Nephron progenitor cell (in vitro differentiated cells): ENCODE measurements at regions not wholly inside any gene's neighbourhood (a gene's known extent, or its start where the extent isn't known, plus 50 kb on each side); places are given as distances from the start of the nearest gene placed in this dataset.
"Not testable (repeated sequence)": the region's sequence is repeated elsewhere in the genome, so short reads cannot be mapped to it uniquely, and the experiment has no call there.

Experiments used
- DNase-seq: peaks from one replicate; pipeline ENCODE4 v3.0.0; 2021
- H3K27ac Mint-ChIP-seq: 2 replicates; pipeline ENCODE4 v1.8.0; 2021; ENCODE audit warnings: mild to moderate bottlenecking, moderate library complexity, mixed read lengths
- H3K27me3 Mint-ChIP-seq: 2 replicates; pipeline ENCODE4 v1.8.0; 2021; ENCODE audit warnings: mild to moderate bottlenecking, low read depth, mixed read lengths; ENCODE audit not compliant: poor library complexity
- H3K36me3 Mint-ChIP-seq: 2 replicates; pipeline ENCODE4 v1.8.0; 2021; ENCODE audit warnings: low read depth, mixed read lengths
- H3K4me1 Mint-ChIP-seq: 2 replicates; pipeline ENCODE4 v1.8.0; 2021; ENCODE audit warnings: mixed read lengths
- H3K4me3 Mint-ChIP-seq: 2 replicates; pipeline ENCODE4 v1.8.0; 2021; ENCODE audit warnings: mild to moderate bottlenecking, moderate library complexity, mixed read lengths
- H3K9me3 Mint-ChIP-seq: 2 replicates; pipeline ENCODE4 v1.8.0; 2021; ENCODE audit warnings: mild to moderate bottlenecking, moderate library complexity, mixed read lengths
- TF ChIP-seq, protein P1 (sequence below): fragments of 200-600 bp; sonication (generic); IDR thresholded peaks from 2 replicates; pipeline ENCODE4 v1.5.0; 2021; ENCODE audit warnings: antibody characterized with exemption

GRCh38 chr10:53491774-53492173 lies 719.2 kb upstream of the MBL2 start:
- Mint-ChIP-seq H3K4me3 (no peak overlapping the region), H3K4me1 (peaks cover 17% of the 10 kb centered on the region), H3K9me3 (peaks cover 27% of the 10 kb centered on the region), H3K27me3 (no peaks in the 10 kb centered on the region), H3K27ac (no peak overlapping the region), H3K36me3 (peaks cover 7% of the 10 kb centered on the region)
- no peak for DNase-seq
- TF ChIP-seq, protein P1, sequence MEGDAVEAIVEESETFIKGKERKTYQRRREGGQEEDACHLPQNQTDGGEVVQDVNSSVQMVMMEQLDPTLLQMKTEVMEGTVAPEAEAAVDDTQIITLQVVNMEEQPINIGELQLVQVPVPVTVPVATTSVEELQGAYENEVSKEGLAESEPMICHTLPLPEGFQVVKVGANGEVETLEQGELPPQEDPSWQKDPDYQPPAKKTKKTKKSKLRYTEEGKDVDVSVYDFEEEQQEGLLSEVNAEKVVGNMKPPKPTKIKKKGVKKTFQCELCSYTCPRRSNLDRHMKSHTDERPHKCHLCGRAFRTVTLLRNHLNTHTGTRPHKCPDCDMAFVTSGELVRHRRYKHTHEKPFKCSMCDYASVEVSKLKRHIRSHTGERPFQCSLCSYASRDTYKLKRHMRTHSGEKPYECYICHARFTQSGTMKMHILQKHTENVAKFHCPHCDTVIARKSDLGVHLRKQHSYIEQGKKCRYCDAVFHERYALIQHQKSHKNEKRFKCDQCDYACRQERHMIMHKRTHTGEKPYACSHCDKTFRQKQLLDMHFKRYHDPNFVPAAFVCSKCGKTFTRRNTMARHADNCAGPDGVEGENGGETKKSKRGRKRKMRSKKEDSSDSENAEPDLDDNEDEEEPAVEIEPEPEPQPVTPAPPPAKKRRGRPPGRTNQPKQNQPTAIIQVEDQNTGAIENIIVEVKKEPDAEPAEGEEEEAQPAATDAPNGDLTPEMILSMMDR, result no peak

- peaks cover 13% of the 10 kb centered on the region for H3K36me3 Mint-ChIP-seq
- TF ChIP-seq, protein P1, result no peak
- H3K9me3 Mint-ChIP-seq, result peaks cover 34% of the 10 kb centered on the region
- H3K4me3 Mint-ChIP-seq, result no peak overlapping the region
- no peak overlapping the region for H3K27ac Mint-ChIP-seq
- no peak for DNase-seq
- peaks cover 17% of the 10 kb centered on the region for H3K4me1 Mint-ChIP-seq
- no peaks in the 10 kb centered on the region for H3K27me3 Mint-ChIP-seq
Observed at GRCh38 chr10:53490553-53490952, 718.0 kb upstream of the MBL2 start.

DNA sequence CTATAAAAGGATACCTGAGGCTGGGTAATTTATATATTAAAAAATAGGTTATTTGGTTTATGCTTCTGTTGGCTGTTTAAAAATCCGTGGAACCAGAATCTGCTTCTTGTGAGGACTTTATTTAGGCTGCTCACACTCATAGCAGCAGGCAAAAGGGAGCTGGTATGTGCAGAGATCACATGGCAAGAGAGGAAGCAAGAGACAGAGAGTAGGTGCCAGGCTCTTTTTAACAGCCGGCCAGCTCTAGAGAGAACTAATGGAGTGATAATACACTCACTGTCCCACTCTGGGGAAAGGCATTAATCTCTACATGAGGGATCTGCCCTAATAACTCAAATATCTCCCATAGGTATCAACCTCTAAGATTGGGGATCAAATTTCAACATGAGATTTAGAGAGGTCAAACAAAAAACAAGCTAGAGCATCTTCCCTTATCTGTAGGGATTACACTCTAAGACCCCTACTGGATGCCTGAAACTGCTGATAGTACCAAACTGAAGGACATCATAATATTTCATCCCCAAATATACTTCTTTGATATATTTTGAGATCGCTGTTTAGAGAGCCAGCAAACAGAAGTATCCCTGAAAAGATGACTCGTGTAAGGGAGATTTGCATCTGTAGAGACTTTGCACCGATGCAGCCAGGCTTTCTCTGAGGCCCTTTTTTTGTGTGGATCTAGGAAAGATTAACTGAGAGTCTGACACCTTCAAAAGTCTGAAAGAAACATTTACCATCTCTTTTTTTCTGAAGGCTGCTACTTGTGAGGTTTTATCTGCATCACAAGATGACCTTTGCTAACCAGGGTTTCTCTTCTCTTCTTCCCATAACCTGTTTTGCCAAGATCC lies 717.0 kb upstream of the MBL2 start:
- Mint-ChIP-seq H3K27ac (peak overlapping the region; percentile 77), H3K9me3 (peaks cover 39% of the 10 kb centered on the region), H3K36me3 (peaks cover 18% of the 10 kb centered on the region), H3K27me3 (no peaks in the 10 kb centered on the region), H3K4me1 (peaks cover 17% of the 10 kb centered on the region), H3K4me3 (no peak overlapping the region)
- TF ChIP-seq, protein P1, result no peak
- no peak for DNase-seq

- H3K27me3 Mint-ChIP-seq, result no peaks in the 10 kb centered on the region
Observed at GRCh38 chr10:53487019-53487983, 714.7 kb upstream of the MBL2 start.

DNA sequence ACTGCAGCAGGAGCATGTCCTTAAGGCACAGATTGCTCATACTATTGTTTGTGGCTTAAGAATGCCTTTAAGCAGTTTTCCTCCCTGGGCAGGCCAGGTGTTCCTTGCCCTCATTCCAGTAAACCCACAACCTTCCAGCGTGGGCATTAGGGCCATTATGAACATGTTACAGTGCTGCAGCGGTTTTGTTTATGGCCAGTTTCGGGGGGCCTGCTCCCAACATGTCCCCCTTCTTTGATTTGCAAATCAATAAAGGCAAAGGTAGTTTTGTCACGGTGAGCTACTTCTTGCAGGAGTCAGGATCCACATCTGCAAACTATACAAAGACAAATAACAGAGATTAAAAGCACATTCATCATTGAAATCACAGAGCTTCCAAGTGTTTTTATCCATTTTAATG lies 712.8 kb upstream of the MBL2 start:
- Mint-ChIP-seq H3K9me3 (peaks cover 32% of the 10 kb centered on the region), H3K4me1 (peaks cover 10% of the 10 kb centered on the region), H3K36me3 (peaks cover 15% of the 10 kb centered on the region)
- not testable (repeated sequence) for DNase-seq, H3K27me3 Mint-ChIP-seq, H3K27ac Mint-ChIP-seq, H3K4me3 Mint-ChIP-seq

More at GRCh38 chr10:53487019-53487983, 714.7 kb upstream of the MBL2 start:
- Mint-ChIP-seq H3K9me3 (peaks cover 32% of the 10 kb centered on the region), H3K27ac (no peak overlapping the region), H3K4me3 (no peak overlapping the region), H3K36me3 (peaks cover 15% of the 10 kb centered on the region), H3K4me1 (peaks cover 17% of the 10 kb centered on the region)
- TF ChIP-seq, protein P1, result no peak
- DNase-seq, result no peak

DNA sequence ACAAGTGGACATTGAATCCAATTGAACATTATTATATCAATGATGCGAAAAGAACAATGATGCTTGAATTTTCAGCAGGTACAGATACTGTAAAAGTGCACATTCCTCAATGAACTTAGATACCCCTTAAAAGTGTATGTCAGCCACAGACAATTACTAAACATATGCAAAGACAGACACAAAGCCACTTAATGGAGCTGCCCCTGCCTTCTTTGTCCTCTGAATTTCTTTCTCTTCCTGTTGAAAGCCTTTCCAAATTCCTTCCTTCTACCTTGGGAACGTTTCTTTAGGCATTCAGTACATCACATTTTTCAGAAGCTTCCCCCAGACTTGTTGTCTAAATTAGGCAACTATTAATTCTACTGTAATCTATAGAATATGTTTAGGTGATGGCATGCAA lies 706.8 kb upstream of the MBL2 start:
- TF ChIP-seq, protein P1, result no peak
- Mint-ChIP-seq H3K36me3 (peaks cover 2% of the 10 kb centered on the region), H3K27ac (no peak overlapping the region), H3K27me3 (no peaks in the 10 kb centered on the region), H3K4me3 (no peak overlapping the region), H3K9me3 (peaks cover 2% of the 10 kb centered on the region), H3K4me1 (peaks cover 4% of the 10 kb centered on the region)
- DNase-seq, result no peak
